Lower lobe of right lung (tissue), 2 donors: ENCODE measurements at regions not wholly inside any gene's neighbourhood (a gene's known extent, or its start where the extent isn't known, plus 50 kb on each side); places are given as distances from the start of the nearest gene placed in this dataset.

Experiments
- ATAC-seq, 2 donors: fragments of 200-7000 bp; cut with Tn5 transposase; one replicate each; pipeline ENCODE4 v1.9.1; 2020 to 2022; ENCODE audit warnings: mild to moderate bottlenecking in 2 of 2, moderate library complexity in 2 of 2
- DNase-seq: peaks from one replicate; pipeline ENCODE4 v3.0.0-alpha.2; 2020
- H3K27ac ChIP-seq: fragments of 200-600 bp; one replicate; pipeline ENCODE4 v1.8.0; 2022
- H3K27me3 ChIP-seq: fragments of 200-600 bp; one replicate; pipeline ENCODE4 v1.8.0; 2022; ENCODE audit warnings: low read depth
- H3K36me3 ChIP-seq: fragments of 200-600 bp; one replicate; pipeline ENCODE4 v1.8.0; 2022; ENCODE audit warnings: mild to moderate bottlenecking
- H3K4me1 ChIP-seq: fragments of 200-600 bp; one replicate; pipeline ENCODE4 v1.8.0; 2022
- H3K4me3 ChIP-seq: fragments of 200-600 bp; one replicate; pipeline ENCODE4 v1.8.0; 2022; ENCODE audit warnings: mild to moderate bottlenecking
- H3K9me3 ChIP-seq: fragments of 200-600 bp; one replicate; pipeline ENCODE4 v1.8.0; 2022
- intact Hi-C: fragments of 100-400 bp; cut with DNase I; formaldehyde crosslinking; loops from one replicate; pipeline ENCODE4 v1.11.0; 2022
- TF ChIP-seq, protein P1 (sequence below): fragments of 200-600 bp; IDR thresholded peaks from one replicate; pipeline ENCODE4 v1.8.0; 2022; ENCODE audit warnings: antibody characterized with exemption, mild to moderate bottlenecking
- donor health status: DM: no; HTN: yes; CAD: no; lungs with severe emphysema.

DNA sequence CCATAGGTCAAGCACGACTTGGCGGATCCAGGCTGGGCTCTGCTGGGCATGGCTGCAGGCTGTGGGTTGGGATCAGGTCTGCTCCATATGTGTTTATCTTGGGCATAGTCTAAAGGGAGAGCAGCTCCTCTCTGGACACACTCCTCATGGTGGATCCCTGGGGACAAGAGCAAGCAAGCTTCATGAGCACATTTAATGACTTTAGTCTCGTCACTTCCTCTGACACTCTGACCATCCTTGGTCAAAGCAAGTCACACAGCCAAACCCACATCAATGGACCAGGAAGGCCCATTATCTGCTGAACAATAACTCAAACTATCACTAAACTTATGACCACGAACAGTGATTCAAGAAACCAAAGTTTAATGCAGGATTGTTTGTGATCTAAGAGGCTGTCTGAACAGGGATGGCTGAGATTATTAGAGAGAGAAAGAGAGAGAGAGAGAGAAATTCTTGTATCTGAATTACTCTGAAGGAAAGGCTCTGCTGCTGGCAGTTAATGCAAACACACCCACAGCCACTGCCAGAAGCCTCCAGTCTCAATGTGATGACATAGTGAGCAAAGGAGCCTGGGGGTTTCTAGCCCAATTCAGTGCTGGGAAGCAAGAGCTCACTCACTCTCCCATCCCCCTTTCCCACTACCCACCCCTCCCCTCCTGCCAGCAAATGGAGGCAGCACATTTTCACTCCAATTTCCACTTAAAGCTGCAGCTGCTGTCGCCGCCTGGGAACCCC is 490.2 kb upstream of the SULF2 start:
- H3K27me3 ChIP-seq = no peaks in the 10 kb centered on the region
- peaks cover 18% of the 10 kb centered on the region for H3K4me1 ChIP-seq
- H3K36me3 ChIP-seq = no peaks in the 10 kb centered on the region
- H3K27ac ChIP-seq = no peak overlapping the region
- no peak overlapping the region for H3K4me3 ChIP-seq
- DNase-seq (no peak), ATAC-seq (no peak)
- TF ChIP-seq, protein P1, sequence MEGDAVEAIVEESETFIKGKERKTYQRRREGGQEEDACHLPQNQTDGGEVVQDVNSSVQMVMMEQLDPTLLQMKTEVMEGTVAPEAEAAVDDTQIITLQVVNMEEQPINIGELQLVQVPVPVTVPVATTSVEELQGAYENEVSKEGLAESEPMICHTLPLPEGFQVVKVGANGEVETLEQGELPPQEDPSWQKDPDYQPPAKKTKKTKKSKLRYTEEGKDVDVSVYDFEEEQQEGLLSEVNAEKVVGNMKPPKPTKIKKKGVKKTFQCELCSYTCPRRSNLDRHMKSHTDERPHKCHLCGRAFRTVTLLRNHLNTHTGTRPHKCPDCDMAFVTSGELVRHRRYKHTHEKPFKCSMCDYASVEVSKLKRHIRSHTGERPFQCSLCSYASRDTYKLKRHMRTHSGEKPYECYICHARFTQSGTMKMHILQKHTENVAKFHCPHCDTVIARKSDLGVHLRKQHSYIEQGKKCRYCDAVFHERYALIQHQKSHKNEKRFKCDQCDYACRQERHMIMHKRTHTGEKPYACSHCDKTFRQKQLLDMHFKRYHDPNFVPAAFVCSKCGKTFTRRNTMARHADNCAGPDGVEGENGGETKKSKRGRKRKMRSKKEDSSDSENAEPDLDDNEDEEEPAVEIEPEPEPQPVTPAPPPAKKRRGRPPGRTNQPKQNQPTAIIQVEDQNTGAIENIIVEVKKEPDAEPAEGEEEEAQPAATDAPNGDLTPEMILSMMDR = no peak
- intact Hi-C loops = no loop called here
- H3K9me3 ChIP-seq = no peaks in the 10 kb centered on the region

DNA sequence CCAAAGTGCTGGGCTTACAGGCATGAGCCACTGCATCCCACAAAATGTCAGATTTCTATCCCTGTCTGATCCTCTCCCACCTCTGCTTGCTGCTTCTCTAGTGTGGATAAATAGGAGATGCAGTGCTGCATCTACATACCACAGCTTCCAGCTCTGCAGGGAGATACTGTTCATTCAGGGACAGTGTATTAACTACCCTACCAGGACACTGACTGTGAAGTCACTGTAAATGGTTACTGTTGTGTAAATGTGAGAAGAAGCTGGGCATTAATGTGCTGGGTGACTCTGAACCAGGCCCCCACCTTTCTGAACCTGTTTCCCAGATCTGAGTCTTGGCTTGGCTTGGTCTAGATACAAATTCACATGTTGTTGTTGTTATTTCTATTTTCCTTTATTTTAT is 488.6 kb upstream of the SULF2 start:
- Histone ChIP-seq H3K27ac (no peak overlapping the region), H3K4me3 (no peak overlapping the region), H3K4me1 (peaks cover 6% of the 10 kb centered on the region), H3K9me3 (no peaks in the 10 kb centered on the region), H3K27me3 (no peaks in the 10 kb centered on the region), H3K36me3 (no peaks in the 10 kb centered on the region)
- TF ChIP-seq, protein P1 = no peak
- ATAC-seq (no peak), DNase-seq (no peak)
- intact Hi-C loops = no loop called here

DNA sequence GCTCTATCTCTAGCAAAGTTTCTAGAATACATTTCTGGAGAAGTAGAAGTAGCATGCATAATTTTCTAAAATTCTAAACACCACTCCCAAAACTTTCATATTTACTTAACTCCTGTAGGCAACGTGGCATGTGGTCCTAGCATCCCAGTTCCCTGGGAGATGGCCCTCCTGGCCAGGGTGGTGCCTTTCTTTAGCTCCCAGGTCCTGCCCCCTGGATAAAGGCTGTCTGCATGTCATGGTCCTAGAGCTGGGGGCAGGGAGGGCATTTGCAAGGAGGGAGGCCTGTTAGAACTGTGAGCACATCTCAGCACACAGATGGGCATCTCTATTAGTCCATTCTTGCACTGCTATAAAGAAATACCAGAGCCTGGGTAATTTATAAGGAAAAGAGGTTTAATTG is 485.6 kb upstream of the SULF2 start:
- intact Hi-C loops = no loop called here
- no peak for DNase-seq
- H3K27ac ChIP-seq = no peak overlapping the region
- no peak for ATAC-seq
- H3K4me3 ChIP-seq = no peak overlapping the region
- no peaks in the 10 kb centered on the region for H3K4me1 ChIP-seq
- no peaks in the 10 kb centered on the region for H3K27me3 ChIP-seq
- TF ChIP-seq, protein P1 = no peak
- H3K9me3 ChIP-seq = no peaks in the 10 kb centered on the region
- H3K36me3 ChIP-seq = no peaks in the 10 kb centered on the region

DNA sequence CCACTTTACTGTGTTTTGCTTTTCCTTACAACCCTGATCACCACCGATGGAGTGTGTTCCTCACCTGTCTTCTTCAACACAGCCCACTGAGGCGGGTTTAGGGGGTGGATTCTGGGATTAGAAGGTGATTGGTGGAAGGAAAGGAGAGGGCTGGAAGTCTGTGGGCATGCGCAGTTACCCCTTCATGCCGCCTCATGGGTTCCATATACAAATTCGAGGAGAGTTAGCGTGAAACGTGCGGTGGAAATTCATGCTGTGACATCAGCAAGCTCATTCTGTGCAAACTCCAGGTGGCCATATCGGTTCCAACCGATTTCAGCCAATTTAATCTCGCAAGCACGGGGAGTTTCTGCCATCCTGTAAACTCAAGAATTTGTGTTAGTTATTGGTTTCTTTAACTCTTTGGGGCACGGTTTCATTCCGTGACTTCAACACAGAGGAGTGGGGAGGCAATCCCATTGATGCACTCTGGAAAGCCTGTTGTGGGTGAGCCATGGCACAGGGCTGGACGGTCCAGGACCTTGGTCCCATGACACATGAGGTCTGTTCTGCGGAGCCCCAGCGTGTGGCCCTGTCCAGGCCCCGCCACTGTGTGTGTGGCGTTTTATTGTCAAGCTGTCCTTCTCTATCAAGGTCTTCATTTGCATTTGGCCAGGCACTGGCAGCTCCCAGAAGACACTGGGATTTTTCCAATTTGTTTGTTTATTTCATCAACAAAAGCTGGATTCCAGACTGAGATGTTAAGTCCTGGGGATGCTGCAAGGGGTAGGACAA is 482.8 kb upstream of the SULF2 start:
- TF ChIP-seq, protein P1 = no peak
- intact Hi-C loops = no loop called here
- H3K4me3 ChIP-seq = no peak overlapping the region
- DNase-seq (no peak), ATAC-seq (no peak)
- H3K9me3 ChIP-seq = no peaks in the 10 kb centered on the region
- no peak overlapping the region for H3K27ac ChIP-seq
- no peaks in the 10 kb centered on the region for H3K4me1 ChIP-seq
- H3K27me3 ChIP-seq = no peaks in the 10 kb centered on the region
- no peaks in the 10 kb centered on the region for H3K36me3 ChIP-seq

DNA sequence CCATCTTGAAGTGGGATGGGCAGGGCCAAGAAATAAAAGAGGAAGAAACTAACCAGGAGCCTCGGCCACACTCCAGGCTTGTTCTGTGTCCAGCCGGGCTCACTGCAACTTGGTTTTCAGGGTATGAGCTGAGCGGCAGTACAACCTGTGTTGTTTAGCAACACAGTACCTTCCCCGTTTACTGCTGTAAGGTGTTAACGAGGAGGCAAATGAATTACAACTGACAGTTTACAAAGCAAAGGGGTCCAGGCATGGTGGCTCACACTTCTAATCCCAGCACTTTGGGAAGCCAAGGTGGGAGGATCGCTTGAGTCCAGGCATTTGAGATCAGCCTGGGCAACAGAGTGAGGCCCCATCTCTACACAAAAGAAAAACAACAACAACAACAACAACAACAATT is 481.3 kb upstream of the SULF2 start:
- ATAC-seq (no peak), DNase-seq (no peak)
- Histone ChIP-seq H3K4me3 (no peak overlapping the region), H3K4me1 (no peaks in the 10 kb centered on the region), H3K9me3 (no peaks in the 10 kb centered on the region), H3K27me3 (no peaks in the 10 kb centered on the region), H3K27ac (no peak overlapping the region), H3K36me3 (no peaks in the 10 kb centered on the region)
- TF ChIP-seq, protein P1 = no peak
- intact Hi-C loops = no loop called here
